GM10248 (cell line): ENCODE measurements at regions not wholly inside any gene's neighbourhood (a gene's known extent, or its start where the extent isn't known, plus 50 kb on each side); places are given as distances from the start of the nearest gene placed in this dataset.

Experiments used
- CTCF ChIA-PET: fragments of 300-600 bp; sonication (Branson Sonifier 250); formaldehyde crosslinking; extraction: SDS; loops from one replicate; lab custom pipeline; 2021; ENCODE audit warnings: antibody characterized with exemption; lab: Yijun Ruan, JAX
- POLR2A ChIA-PET: fragments of 350-650 bp; sonication (Branson Sonifier 250); formaldehyde crosslinking; extraction: SDS; loops from one replicate; lab custom pipeline; 2020; ENCODE audit warnings: antibody characterized with exemption; lab: Yijun Ruan, JAX
- DNase-seq: peaks from one replicate; pipeline ENCODE4 v3.0.0; 2012; ENCODE audit errors: extremely low spot score
- CTCF ChIP-seq: IDR thresholded peaks from 2 replicates; pipeline ENCODE4 v1.5.1; 2012; ENCODE audit warnings: mild to moderate bottlenecking, low read depth; ENCODE audit errors: extremely low read depth, missing control alignments, control extremely low read depth

GRCh38 chr6:1103945-1104623 lies 207.8 kb upstream of the FOXQ1 start:
- no peak for DNase-seq
- ChIA-PET POLR2A (no interaction called here), CTCF (interaction anchor here (0.8 to 1.3 kb wide), 3 partner anchors 16 to 333 kb away, joined by 4 read pairs; no protein-coding TSS in a partner anchor)
- no peak for TF ChIP-seq CTCF

- no peak for DNase-seq
- TF ChIP-seq CTCF: no peak
- CTCF ChIA-PET: interaction anchor here (0.8 to 1.3 kb wide), 4 partner anchors 17 to 334 kb away, joined by 3 to 4 read pairs (median 4); no protein-coding TSS in a partner anchor
- POLR2A ChIA-PET: no interaction called here
Observed at GRCh38 chr6:1103021-1103420, 208.9 kb upstream of the FOXQ1 start.

GRCh38 chr6:1100269-1100668 lies 211.6 kb upstream of the FOXQ1 start:
- ChIA-PET POLR2A (no interaction called here), CTCF (no interaction called here)
- no peak for TF ChIP-seq CTCF
- DNase-seq: no peak

GRCh38 chr6:1099264-1099663 lies 212.6 kb upstream of the FOXQ1 start:
- no peak for TF ChIP-seq CTCF
- POLR2A ChIA-PET: no interaction called here

GRCh38 chr6:1096967-1097765 lies 214.7 kb upstream of the FOXQ1 start:
- POLR2A ChIA-PET: no interaction called here
- CTCF ChIA-PET: no interaction called here
- no peak for TF ChIP-seq CTCF
- no peak for DNase-seq

More at GRCh38 chr6:1099264-1099663, 212.6 kb upstream of the FOXQ1 start:
- no peak for DNase-seq
- CTCF ChIA-PET: interaction anchor here (1.1 kb wide), 1 partner anchor 11 kb away, joined by 3 read pairs; no protein-coding TSS in a partner anchor

- no peak for DNase-seq
- ChIA-PET CTCF (no interaction called here), POLR2A (no interaction called here)
- no peak for TF ChIP-seq CTCF
Observed at GRCh38 chr6:1094306-1094705, 217.6 kb upstream of the FOXQ1 start.
